Activated T-cell treated with anti-CD3 and anti-CD28 coated beads, Interleukin-2, amount 50 U/mL, for 4 hours (primary cell): ENCODE measurements at regions not wholly inside any gene's neighbourhood (a gene's known extent, or its start where the extent isn't known, plus 50 kb on each side); places are given as distances from the start of the nearest gene placed in this dataset.

Experiments
- ATAC-seq, 2 donors: fragments of 200-7000 bp; cut with Tn5 transposase; one replicate each; pipeline ENCODE4 v1.10.0; 2021
- DNase-seq: peaks from one replicate; pipeline ENCODE4 v3.0.0-alpha.2; 2020
- H3K27me3 Mint-ChIP-seq: one replicate; pipeline ENCODE4 v1.8.0; 2021; ENCODE audit warnings: low read depth, mixed read lengths
- H3K36me3 Mint-ChIP-seq: one replicate; pipeline ENCODE4 v1.8.0; 2022; ENCODE audit warnings: mixed read lengths; ENCODE audit not compliant: insufficient read depth
- H3K4me1 Mint-ChIP-seq: one replicate; pipeline ENCODE4 v1.8.0; 2021; ENCODE audit warnings: low read depth, mixed read lengths
- H3K4me3 Mint-ChIP-seq: one replicate; pipeline ENCODE4 v1.8.0; 2021; ENCODE audit warnings: mild to moderate bottlenecking, moderate library complexity, mixed read lengths
- H3K9me3 Mint-ChIP-seq: one replicate; pipeline ENCODE4 v1.8.0; 2021; ENCODE audit warnings: mixed read lengths

GRCh38 chr7:47647918-47648250, 66.0 kb upstream of the TNS3 start:
- Mint-ChIP-seq H3K27me3 (no peaks in the 10 kb centered on the region), H3K4me1 (peaks cover 14% of the 10 kb centered on the region), H3K4me3 (no peak overlapping the region), H3K36me3 (no peaks in the 10 kb centered on the region), H3K9me3 (peaks cover 15% of the 10 kb centered on the region)
- no peak for DNase-seq
- no peak for ATAC-seq

DNA sequence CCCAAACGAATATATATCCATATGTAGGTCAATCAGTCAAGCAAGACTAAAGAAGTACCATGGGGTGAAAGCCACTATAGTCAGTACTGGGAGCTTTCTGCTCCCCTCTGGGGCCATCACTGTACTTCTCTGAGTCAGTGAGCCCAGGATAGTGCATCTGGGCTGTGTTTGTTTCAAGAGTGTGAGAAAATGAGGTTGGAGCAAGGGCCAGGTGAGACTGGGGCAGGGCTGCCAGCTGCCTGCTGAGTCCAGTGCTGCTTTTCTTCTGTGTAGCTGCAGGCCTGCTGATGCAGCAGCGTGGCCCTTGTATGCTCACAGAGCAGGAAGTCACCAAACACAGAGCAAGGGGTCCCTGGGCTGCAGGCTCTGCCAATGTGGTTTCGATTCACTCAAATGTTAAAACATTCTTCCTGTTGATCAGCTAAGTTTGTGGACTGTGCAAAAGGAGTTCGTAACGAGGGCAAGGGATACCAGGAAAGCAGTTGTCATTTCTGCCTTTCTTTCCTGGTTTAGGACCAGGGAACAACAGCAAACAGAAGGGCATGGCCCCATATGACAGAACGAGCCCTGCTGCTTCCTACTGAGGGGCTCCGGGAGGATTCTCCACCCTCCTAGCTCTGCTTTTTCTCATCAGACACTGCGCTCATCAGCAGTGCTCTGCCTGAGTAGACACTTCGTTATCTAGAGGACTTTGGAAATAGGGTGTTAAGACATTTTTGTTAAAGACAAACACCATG, 65.4 kb upstream of the TNS3 start:
- H3K4me3 Mint-ChIP-seq, result peak overlapping the region; percentile 37
- ATAC-seq (peak in 1 of 2 donors; percentile 40), DNase-seq (no peak)
- no peaks in the 10 kb centered on the region for H3K27me3 Mint-ChIP-seq
- peaks cover 15% of the 10 kb centered on the region for H3K9me3 Mint-ChIP-seq
- H3K36me3 Mint-ChIP-seq, result no peaks in the 10 kb centered on the region
- peaks cover 14% of the 10 kb centered on the region for H3K4me1 Mint-ChIP-seq

DNA sequence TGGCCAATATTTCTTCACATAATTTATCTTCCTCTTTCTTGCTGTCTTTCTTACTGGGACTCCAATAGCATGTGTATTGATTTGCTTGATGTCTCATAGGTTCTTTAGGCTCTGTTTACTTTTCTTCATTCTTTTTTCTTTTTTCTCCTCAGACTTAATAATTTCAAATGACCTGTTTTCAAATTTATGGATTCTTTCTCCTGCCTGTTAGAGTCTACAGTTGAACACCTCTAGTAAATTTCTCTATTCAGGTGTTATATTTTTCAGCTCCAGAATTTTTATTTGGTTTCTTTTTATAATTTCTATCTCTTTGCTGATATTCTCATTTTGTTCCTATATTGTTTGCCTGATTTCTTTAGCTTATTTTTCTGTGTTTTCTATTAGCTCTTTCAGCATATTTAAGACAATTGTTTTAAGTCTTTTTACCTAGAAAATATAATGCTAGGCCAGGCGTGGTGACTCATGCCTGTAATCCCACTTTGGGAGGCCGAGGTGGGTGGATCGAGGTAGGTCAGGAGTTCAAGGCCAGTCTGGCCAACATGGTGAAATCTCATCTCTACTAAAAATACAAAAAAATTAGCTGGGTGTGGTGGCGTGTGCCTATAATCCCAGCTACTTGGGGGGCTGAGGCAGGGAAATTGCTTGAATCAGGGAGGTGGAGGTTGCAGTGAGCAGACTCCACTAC, 61.9 kb upstream of the TNS3 start:
- no peak for DNase-seq
- Mint-ChIP-seq H3K9me3 (peaks cover 15% of the 10 kb centered on the region), H3K4me1 (peaks cover 14% of the 10 kb centered on the region), H3K4me3 (no peak overlapping the region), H3K27me3 (no peaks in the 10 kb centered on the region), H3K36me3 (no peaks in the 10 kb centered on the region)
- no peak for ATAC-seq

GRCh38 chr7:47640265-47640664, 58.4 kb upstream of the TNS3 start:
- Mint-ChIP-seq H3K4me3 (no peak overlapping the region), H3K4me1 (no peaks in the 10 kb centered on the region), H3K36me3 (no peaks in the 10 kb centered on the region), H3K9me3 (peaks cover 15% of the 10 kb centered on the region), H3K27me3 (no peaks in the 10 kb centered on the region)
- ATAC-seq, result no peak
- no peak for DNase-seq

GRCh38 chr7:47639495-47640110, 57.7 kb upstream of the TNS3 start:
- peaks cover 10% of the 10 kb centered on the region for H3K9me3 Mint-ChIP-seq

DNA sequence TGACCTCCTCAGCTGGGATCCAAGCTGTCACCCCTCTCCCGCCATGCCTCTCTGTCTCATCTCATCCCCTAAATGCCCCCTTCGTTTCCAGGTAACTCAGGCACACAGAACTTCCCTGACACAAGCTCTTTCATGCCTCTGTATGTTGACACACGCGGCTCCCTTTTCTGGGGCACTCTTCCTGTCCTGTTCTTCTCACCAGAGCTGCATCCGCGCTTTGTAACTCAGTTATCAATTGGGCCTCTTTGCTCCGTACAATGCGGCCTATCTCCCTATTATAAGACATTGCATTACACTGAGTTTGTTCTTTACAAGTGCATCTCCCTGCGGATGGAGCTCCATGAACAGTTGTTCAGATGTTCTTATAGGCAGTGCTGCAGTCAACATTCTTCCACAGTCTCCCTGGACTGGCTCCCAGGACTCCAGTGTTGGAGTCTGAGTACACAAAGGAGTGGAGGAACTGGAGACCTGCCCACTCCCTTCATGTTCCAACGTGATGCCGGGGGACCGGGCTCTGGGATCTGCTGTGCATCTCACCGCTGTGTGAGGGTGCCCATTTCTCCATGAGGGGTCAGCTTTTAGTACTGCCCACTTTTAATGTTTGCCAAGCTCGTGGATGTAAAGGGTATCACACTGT, 56.9 kb upstream of the TNS3 start:
- Mint-ChIP-seq H3K9me3 (peaks cover 4% of the 10 kb centered on the region), H3K27me3 (no peaks in the 10 kb centered on the region), H3K4me1 (no peaks in the 10 kb centered on the region), H3K36me3 (no peaks in the 10 kb centered on the region), H3K4me3 (no peak overlapping the region)
- DNase-seq, result no peak
- no peak for ATAC-seq

More at GRCh38 chr7:47639495-47640110, 57.7 kb upstream of the TNS3 start:
- Mint-ChIP-seq H3K27me3 (no peaks in the 10 kb centered on the region), H3K4me1 (no peaks in the 10 kb centered on the region), H3K36me3 (no peaks in the 10 kb centered on the region), H3K4me3 (no peak overlapping the region)
- DNase-seq, result no peak
- ATAC-seq, result no peak

DNA sequence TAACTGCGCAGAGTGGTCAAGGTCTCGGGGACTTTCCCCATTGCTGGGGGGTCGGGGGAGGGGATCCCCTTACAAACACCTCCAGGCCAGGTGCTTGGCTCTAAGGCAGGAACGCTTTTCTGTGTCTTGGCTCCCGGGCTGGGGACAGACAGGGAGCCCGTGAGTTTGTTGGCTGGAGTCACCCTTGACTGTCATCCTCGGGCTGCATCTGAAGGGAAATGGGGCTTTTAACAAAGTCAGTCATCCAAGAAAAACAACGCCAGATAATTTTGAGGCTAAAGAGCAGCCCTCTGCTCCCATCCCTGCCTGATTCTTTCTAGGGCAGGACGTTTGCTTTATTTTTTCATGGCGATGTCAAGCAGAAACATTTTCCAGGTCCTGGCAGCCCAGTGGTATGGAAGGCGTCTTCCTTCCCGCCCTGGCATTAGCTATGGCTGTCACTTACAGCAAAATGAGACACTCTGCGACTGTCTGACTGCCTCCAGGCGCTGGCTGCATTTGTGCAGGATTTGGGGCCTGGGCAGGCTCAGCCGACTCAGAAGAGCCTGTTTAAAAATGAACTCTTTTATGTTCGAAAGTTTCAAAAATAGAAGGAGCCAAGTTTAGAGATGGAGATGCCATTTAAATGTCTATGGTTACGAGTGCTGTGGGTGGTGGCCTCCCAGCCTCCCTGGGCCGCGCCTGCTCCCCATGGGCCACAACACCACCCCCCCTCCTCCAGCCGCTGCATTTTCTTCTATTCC, 54.7 kb upstream of the TNS3 start:
- Mint-ChIP-seq H3K27me3 (no peaks in the 10 kb centered on the region), H3K36me3 (no peaks in the 10 kb centered on the region), H3K9me3 (no peaks in the 10 kb centered on the region), H3K4me3 (no peak overlapping the region), H3K4me1 (no peaks in the 10 kb centered on the region)
- ATAC-seq (no peak), DNase-seq (no peak)

- Mint-ChIP-seq H3K27me3 (no peaks in the 10 kb centered on the region), H3K4me3 (no peak overlapping the region), H3K9me3 (no peaks in the 10 kb centered on the region), H3K36me3 (no peaks in the 10 kb centered on the region), H3K4me1 (no peaks in the 10 kb centered on the region)
- ATAC-seq (no peak), DNase-seq (no peak)
Observed at GRCh38 chr7:47636081-47636432, 54.1 kb upstream of the TNS3 start.

- no peak for DNase-seq
- no peak overlapping the region for H3K4me3 Mint-ChIP-seq
- ATAC-seq, result no peak
- H3K4me1 Mint-ChIP-seq, result no peaks in the 10 kb centered on the region
- H3K9me3 Mint-ChIP-seq, result no peaks in the 10 kb centered on the region
- no peaks in the 10 kb centered on the region for H3K36me3 Mint-ChIP-seq
- no peaks in the 10 kb centered on the region for H3K27me3 Mint-ChIP-seq
Observed at GRCh38 chr7:47635091-47636080, 53.5 kb upstream of the TNS3 start.

DNA sequence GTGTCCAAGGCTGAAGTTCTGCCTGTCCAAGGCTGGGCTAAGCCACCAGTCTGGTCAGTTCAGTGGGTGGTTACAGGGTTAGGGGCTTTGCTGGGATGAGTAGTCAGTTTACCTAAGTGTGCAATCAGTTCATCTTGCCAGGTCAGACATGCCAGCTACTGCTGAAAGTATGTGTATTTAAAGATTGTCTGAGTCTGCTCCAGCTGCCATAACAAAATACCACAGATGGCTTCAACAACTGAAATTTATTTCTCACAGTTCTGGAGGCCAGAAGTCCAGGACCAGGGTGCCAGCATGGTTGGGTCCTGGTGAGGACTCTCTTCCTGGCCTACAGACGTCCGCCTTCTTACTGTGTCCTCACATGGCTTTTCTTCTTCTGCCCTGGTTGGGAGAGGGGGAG, 52.4 kb upstream of the TNS3 start:
- no peaks in the 10 kb centered on the region for H3K9me3 Mint-ChIP-seq
- no peak overlapping the region for H3K4me3 Mint-ChIP-seq
- no peaks in the 10 kb centered on the region for H3K36me3 Mint-ChIP-seq
- H3K4me1 Mint-ChIP-seq, result no peaks in the 10 kb centered on the region
- ATAC-seq (no peak), DNase-seq (no peak)
- H3K27me3 Mint-ChIP-seq, result no peaks in the 10 kb centered on the region

DNA sequence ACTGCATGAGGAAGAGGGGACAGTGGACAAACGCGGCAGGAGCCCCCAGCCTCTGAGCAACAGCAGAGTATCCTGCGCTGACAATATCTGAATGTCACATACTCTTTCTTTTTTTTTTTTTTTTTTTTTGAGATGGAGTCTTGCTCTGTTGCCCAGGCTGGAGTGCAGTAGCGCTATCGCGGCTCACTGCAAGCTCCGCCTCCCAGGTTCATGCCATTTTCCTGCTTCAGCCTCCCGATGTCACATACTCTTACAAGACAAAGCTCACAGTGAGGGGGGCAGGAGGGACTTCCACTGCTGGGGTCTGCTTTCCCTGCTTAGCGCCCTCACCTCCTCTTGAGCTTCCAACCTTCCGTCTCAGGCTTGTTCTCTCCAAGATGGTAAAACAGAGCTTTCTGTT, 51.2 kb upstream of the TNS3 start:
- Mint-ChIP-seq H3K4me3 (no peak overlapping the region), H3K27me3 (no peaks in the 10 kb centered on the region), H3K36me3 (no peaks in the 10 kb centered on the region), H3K4me1 (no peaks in the 10 kb centered on the region), H3K9me3 (no peaks in the 10 kb centered on the region)
- DNase-seq, result no peak
- no peak for ATAC-seq
